Mesendoderm (in vitro differentiated cells): ENCODE measurements at regions not wholly inside any gene's neighbourhood (a gene's known extent, or its start where the extent isn't known, plus 50 kb on each side); places are given as distances from the start of the nearest gene placed in this dataset.

Experiments used
- DNase-seq: peaks from one replicate; pipeline ENCODE4 v3.0.0; 2013
- H2AK5ac ChIP-seq: 2 replicates; pipeline ENCODE4 v1.6.1; 2013; ENCODE audit warnings: low read length, inconsistent platforms
- H2BK120ac ChIP-seq: 2 replicates; pipeline ENCODE4 v1.6.1; 2013; ENCODE audit warnings: low read depth, mild to moderate bottlenecking, low read length, moderate library complexity, mixed read lengths
- H2BK15ac ChIP-seq: replicated peaks from 2 replicates; pipeline ENCODE4 v1.6.1; 2013; ENCODE audit warnings: low read depth, mild to moderate bottlenecking, moderate library complexity
- H2BK5ac ChIP-seq: 2 replicates; pipeline ENCODE4 v1.6.1; 2013; ENCODE audit warnings: low read length, inconsistent platforms
- H3K18ac ChIP-seq: 2 replicates; pipeline ENCODE4 v1.6.1; 2013; ENCODE audit warnings: mild to moderate bottlenecking, low read length, mixed read lengths
- H3K23ac ChIP-seq: one replicate; pipeline ENCODE4 v1.6.1; 2013; ENCODE audit warnings: low read length
- H3K27ac ChIP-seq: 2 replicates; pipeline ENCODE4 v1.5.1; 2013; ENCODE audit warnings: low read depth, mild to moderate bottlenecking, inconsistent platforms, low read length, moderate library complexity
- H3K27me3 ChIP-seq: 2 replicates; pipeline ENCODE4 v1.6.1; 2013; ENCODE audit warnings: low read length, control low read depth, mild to moderate bottlenecking, inconsistent platforms; ENCODE audit not compliant: insufficient read depth, poor library complexity
- H3K36me3 ChIP-seq: 2 replicates; pipeline ENCODE4 v1.6.1; 2013; ENCODE audit warnings: low read length, inconsistent platforms; ENCODE audit not compliant: control insufficient read depth, insufficient read depth
- H3K4ac ChIP-seq: one replicate; pipeline ENCODE4 v1.6.1; 2013; ENCODE audit warnings: low read depth, mild to moderate bottlenecking, low read length, moderate library complexity
- H3K4me1 ChIP-seq: 2 replicates; pipeline ENCODE4 v1.6.1; 2013; ENCODE audit warnings: low read depth, low read length, inconsistent platforms; ENCODE audit not compliant: control insufficient read depth
- H3K4me2 ChIP-seq: 2 replicates; pipeline ENCODE4 v1.6.1; 2013; ENCODE audit warnings: low read length
- H3K4me3 ChIP-seq: 2 replicates; pipeline ENCODE4 v1.5.1; 2013; ENCODE audit warnings: mild to moderate bottlenecking, low read length
- H3K56ac ChIP-seq: one replicate; pipeline ENCODE4 v1.6.1; 2013; ENCODE audit warnings: low read length
- H3K79me1 ChIP-seq: 2 replicates; pipeline ENCODE4 v1.6.1; 2013; ENCODE audit warnings: low read length, inconsistent platforms
- H3K79me2 ChIP-seq: 2 replicates; pipeline ENCODE4 v1.6.1; 2013; ENCODE audit warnings: mild to moderate bottlenecking, low read length; ENCODE audit not compliant: control insufficient read depth, insufficient read depth
- H3K9ac ChIP-seq: 2 replicates; pipeline ENCODE4 v1.6.1; 2013; ENCODE audit warnings: low read length, inconsistent platforms
- H4K5ac ChIP-seq: one replicate; pipeline ENCODE4 v1.6.1; 2013; ENCODE audit warnings: low read length
- H4K8ac ChIP-seq: one replicate; pipeline ENCODE4 v1.6.1; 2013; ENCODE audit warnings: low read depth, mild to moderate bottlenecking, control low read depth, low read length, moderate library complexity
- WGBS: extraction: QIAGEN DNeasy Blood & Tissue Kit; methylation state at CpG from one replicate; pipeline ENCODE4 v1.1.7; 2013; ENCODE audit warnings: low lambda C conversion rate, missing lambda C conversion rate; ENCODE audit not compliant: insufficient coverage; ENCODE audit errors: extremely low coverage; 5-methylcytosine and 5-hydroxymethylcytosine counted together

GRCh38 chr1:80989455-80989854 lies 811.3 kb upstream of the ADGRL2 start:
- Histone ChIP-seq H3K4me3 (no peak overlapping the region), H3K79me2 (no peaks in the 10 kb centered on the region), H3K36me3 (no peaks in the 10 kb centered on the region), H2AK5ac (no peak overlapping the region), H3K27ac (no peak overlapping the region), H3K18ac (no peak overlapping the region), H3K4ac (no peak overlapping the region), H2BK15ac (no peak overlapping the region), H2BK120ac (no peak overlapping the region), H4K5ac (no peak overlapping the region), H3K9ac (no peak overlapping the region), H3K56ac (no peak overlapping the region), H3K4me2 (no peak overlapping the region), H3K27me3 (no peaks in the 10 kb centered on the region), H4K8ac (no peak overlapping the region), H2BK5ac (no peak overlapping the region), H3K4me1 (no peaks in the 10 kb centered on the region), H3K23ac (no peak overlapping the region), H3K79me1 (no peaks in the 10 kb centered on the region)
- WGBS: no CpG with 5 or more reads among the region's 2 CpGs
- no peak for DNase-seq

GRCh38 chr1:80988926-80989325 lies 811.8 kb upstream of the ADGRL2 start:
- no peak overlapping the region for H3K4me2 ChIP-seq
- H3K27me3 ChIP-seq: no peaks in the 10 kb centered on the region
- H2BK120ac ChIP-seq: no peak overlapping the region
- no peak overlapping the region for H2BK5ac ChIP-seq
- H4K8ac ChIP-seq: no peak overlapping the region
- H3K56ac ChIP-seq: no peak overlapping the region
- H3K4me3 ChIP-seq: no peak overlapping the region
- H3K4me1 ChIP-seq: no peaks in the 10 kb centered on the region
- no peak overlapping the region for H3K23ac ChIP-seq
- H4K5ac ChIP-seq: no peak overlapping the region
- no peaks in the 10 kb centered on the region for H3K79me2 ChIP-seq
- H3K27ac ChIP-seq: no peak overlapping the region
- no peak overlapping the region for H3K9ac ChIP-seq
- H3K18ac ChIP-seq: peak overlapping the region; percentile 30
- no peak overlapping the region for H2AK5ac ChIP-seq
- no peak overlapping the region for H3K4ac ChIP-seq
- H3K36me3 ChIP-seq: no peaks in the 10 kb centered on the region
- H2BK15ac ChIP-seq: no peak overlapping the region
- DNase-seq: no peak
- no CpG with 5 or more reads among the region's 4 CpGs for WGBS
- H3K79me1 ChIP-seq: no peaks in the 10 kb centered on the region

- Histone ChIP-seq H3K18ac (no peak overlapping the region), H2BK5ac (no peak overlapping the region), H3K9ac (no peak overlapping the region), H3K27me3 (no peaks in the 10 kb centered on the region), H3K56ac (no peak overlapping the region), H3K4me2 (no peak overlapping the region), H3K27ac (no peak overlapping the region), H3K4ac (no peak overlapping the region), H3K4me3 (no peak overlapping the region), H2BK15ac (no peak overlapping the region), H4K8ac (no peak overlapping the region), H3K23ac (no peak overlapping the region), H3K36me3 (no peaks in the 10 kb centered on the region), H3K79me1 (no peaks in the 10 kb centered on the region), H2AK5ac (no peak overlapping the region), H2BK120ac (no peak overlapping the region), H4K5ac (no peak overlapping the region), H3K4me1 (no peaks in the 10 kb centered on the region), H3K79me2 (no peaks in the 10 kb centered on the region)
- DNase-seq: no peak
- WGBS: no CpG with 5 or more reads among the region's 1 CpG
Measured at GRCh38 chr1:80987824-80988223, 812.9 kb upstream of the ADGRL2 start.

- H2AK5ac ChIP-seq: no peak overlapping the region
- no peak overlapping the region for H3K4me2 ChIP-seq
- no peak overlapping the region for H2BK120ac ChIP-seq
- no peak overlapping the region for H3K18ac ChIP-seq
- H3K4me3 ChIP-seq: no peak overlapping the region
- no peak overlapping the region for H2BK5ac ChIP-seq
- DNase-seq: peak; percentile 9
- H3K9ac ChIP-seq: no peak overlapping the region
- H4K8ac ChIP-seq: no peak overlapping the region
- no CpG with 5 or more reads among the region's 2 CpGs for WGBS
- no peak overlapping the region for H3K23ac ChIP-seq
- H3K27me3 ChIP-seq: no peaks in the 10 kb centered on the region
- H2BK15ac ChIP-seq: no peak overlapping the region
- H3K79me1 ChIP-seq: no peaks in the 10 kb centered on the region
- H3K4me1 ChIP-seq: no peaks in the 10 kb centered on the region
- no peaks in the 10 kb centered on the region for H3K36me3 ChIP-seq
- no peak overlapping the region for H3K27ac ChIP-seq
- no peaks in the 10 kb centered on the region for H3K79me2 ChIP-seq
- no peak overlapping the region for H3K4ac ChIP-seq
- H4K5ac ChIP-seq: no peak overlapping the region
- no peak overlapping the region for H3K56ac ChIP-seq
Measured at GRCh38 chr1:80987106-80987505, 813.6 kb upstream of the ADGRL2 start.

GRCh38 chr1:80982831-80983230 lies 817.9 kb upstream of the ADGRL2 start:
- no peak for DNase-seq
- WGBS: no CpG with 5 or more reads among the region's 3 CpGs
- no peak overlapping the region for H3K27ac ChIP-seq

GRCh38 chr1:80973101-80973500 lies 827.6 kb upstream of the ADGRL2 start:
- no peak overlapping the region for H3K9ac ChIP-seq

More at GRCh38 chr1:80982831-80983230, 817.9 kb upstream of the ADGRL2 start:
- Histone ChIP-seq H3K27me3 (no peaks in the 10 kb centered on the region), H2BK15ac (no peak overlapping the region), H2BK120ac (no peak overlapping the region), H3K18ac (no peak overlapping the region), H3K4ac (no peak overlapping the region), H3K4me2 (no peak overlapping the region), H2AK5ac (no peak overlapping the region), H3K79me1 (no peaks in the 10 kb centered on the region), H3K36me3 (no peaks in the 10 kb centered on the region), H3K23ac (no peak overlapping the region), H3K56ac (no peak overlapping the region), H4K5ac (no peak overlapping the region), H2BK5ac (no peak overlapping the region), H3K79me2 (no peaks in the 10 kb centered on the region), H4K8ac (no peak overlapping the region), H3K9ac (no peak overlapping the region), H3K4me3 (no peak overlapping the region), H3K4me1 (no peaks in the 10 kb centered on the region)

More at GRCh38 chr1:80973101-80973500, 827.6 kb upstream of the ADGRL2 start:
- no peaks in the 10 kb centered on the region for H3K36me3 ChIP-seq
- no peak overlapping the region for H4K5ac ChIP-seq
- H3K4me1 ChIP-seq: no peaks in the 10 kb centered on the region
- no peak overlapping the region for H3K18ac ChIP-seq
- H3K4ac ChIP-seq: no peak overlapping the region
- no peak overlapping the region for H3K27ac ChIP-seq
- WGBS: no CpG with 5 or more reads among the region's 3 CpGs
- H2BK15ac ChIP-seq: no peak overlapping the region
- H3K4me2 ChIP-seq: no peak overlapping the region
- H2BK5ac ChIP-seq: no peak overlapping the region
- H3K79me1 ChIP-seq: no peaks in the 10 kb centered on the region
- H2BK120ac ChIP-seq: no peak overlapping the region
- no peak overlapping the region for H3K4me3 ChIP-seq
- no peak overlapping the region for H3K56ac ChIP-seq
- H2AK5ac ChIP-seq: no peak overlapping the region
- H3K23ac ChIP-seq: no peak overlapping the region
- H3K27me3 ChIP-seq: no peaks in the 10 kb centered on the region
- DNase-seq: no peak
- H3K79me2 ChIP-seq: no peaks in the 10 kb centered on the region
- H4K8ac ChIP-seq: no peak overlapping the region
